Epithelial cell of proximal tubule (primary cell): ENCODE measurements at regions not wholly inside any gene's neighbourhood (a gene's known extent, or its start where the extent isn't known, plus 50 kb on each side); places are given as distances from the start of the nearest gene placed in this dataset.

Experiments used
- DNase-seq: peaks from one replicate; pipeline ENCODE4 v3.0.0-alpha.2; 2011; ENCODE audit warnings: low read depth
- H3K4me3 ChIP-seq: 2 replicates; pipeline ENCODE4 v1.5.1; 2011; ENCODE audit warnings: low read depth, mild to moderate bottlenecking, low read length
- TF ChIP-seq, protein P1 (sequence below): conservative IDR thresholded peaks from 2 replicates; pipeline ENCODE4 v1.5.1; 2012; ENCODE audit warnings: low read depth, mild to moderate bottlenecking, low read length

DNA sequence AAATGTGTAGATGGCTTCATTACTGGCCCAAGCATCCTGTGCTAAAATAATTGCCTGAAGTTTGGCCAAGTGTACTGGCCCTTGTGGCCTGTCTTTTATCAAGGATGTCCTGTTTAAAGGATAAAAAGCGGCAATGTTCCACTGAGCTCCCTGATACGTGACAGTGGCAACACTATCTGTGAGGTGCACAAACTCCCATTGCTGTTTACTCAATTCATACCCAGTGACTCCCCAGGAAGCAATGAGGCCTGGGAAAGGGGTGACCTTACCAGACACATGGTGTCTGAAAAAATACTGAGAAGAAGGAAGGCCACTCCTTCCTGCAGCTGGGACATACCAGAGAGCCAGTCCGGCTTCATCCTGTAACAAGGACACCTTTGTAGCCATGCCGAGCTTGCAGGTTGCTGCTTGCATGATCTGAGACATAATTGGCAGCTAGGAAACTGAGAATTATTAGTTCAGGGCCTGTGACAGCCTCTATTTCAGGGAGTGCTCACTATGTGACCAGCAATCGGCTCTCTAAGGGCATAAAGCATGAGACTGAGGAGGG lies 198.5 kb upstream of the LRATD1 start:
- no peak for DNase-seq
- TF ChIP-seq, protein P1, sequence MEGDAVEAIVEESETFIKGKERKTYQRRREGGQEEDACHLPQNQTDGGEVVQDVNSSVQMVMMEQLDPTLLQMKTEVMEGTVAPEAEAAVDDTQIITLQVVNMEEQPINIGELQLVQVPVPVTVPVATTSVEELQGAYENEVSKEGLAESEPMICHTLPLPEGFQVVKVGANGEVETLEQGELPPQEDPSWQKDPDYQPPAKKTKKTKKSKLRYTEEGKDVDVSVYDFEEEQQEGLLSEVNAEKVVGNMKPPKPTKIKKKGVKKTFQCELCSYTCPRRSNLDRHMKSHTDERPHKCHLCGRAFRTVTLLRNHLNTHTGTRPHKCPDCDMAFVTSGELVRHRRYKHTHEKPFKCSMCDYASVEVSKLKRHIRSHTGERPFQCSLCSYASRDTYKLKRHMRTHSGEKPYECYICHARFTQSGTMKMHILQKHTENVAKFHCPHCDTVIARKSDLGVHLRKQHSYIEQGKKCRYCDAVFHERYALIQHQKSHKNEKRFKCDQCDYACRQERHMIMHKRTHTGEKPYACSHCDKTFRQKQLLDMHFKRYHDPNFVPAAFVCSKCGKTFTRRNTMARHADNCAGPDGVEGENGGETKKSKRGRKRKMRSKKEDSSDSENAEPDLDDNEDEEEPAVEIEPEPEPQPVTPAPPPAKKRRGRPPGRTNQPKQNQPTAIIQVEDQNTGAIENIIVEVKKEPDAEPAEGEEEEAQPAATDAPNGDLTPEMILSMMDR: no peak
- H3K4me3 ChIP-seq: no peak overlapping the region

DNA sequence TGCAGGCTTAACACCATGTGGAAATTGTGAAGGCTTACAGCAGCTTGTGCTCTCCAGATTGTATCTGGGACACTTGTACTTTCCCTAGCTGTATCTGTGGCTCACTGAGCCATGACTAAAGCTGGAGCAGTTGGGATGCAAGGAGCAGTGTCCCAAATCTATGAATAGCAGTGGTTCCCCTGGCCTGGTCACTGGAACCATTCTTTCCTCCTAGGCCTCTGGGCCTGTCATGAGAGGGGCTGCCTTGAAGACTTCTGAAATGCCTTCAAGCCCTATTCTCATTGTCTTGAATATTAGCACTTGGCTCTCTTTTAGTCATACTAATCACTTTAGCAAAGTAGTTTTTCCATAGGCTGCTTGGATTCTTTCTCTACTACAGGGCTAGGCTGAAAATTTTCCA lies 186.8 kb upstream of the LRATD1 start:
- TF ChIP-seq, protein P1: no peak
- no peak for DNase-seq
- H3K4me3 ChIP-seq: no peak overlapping the region

DNA sequence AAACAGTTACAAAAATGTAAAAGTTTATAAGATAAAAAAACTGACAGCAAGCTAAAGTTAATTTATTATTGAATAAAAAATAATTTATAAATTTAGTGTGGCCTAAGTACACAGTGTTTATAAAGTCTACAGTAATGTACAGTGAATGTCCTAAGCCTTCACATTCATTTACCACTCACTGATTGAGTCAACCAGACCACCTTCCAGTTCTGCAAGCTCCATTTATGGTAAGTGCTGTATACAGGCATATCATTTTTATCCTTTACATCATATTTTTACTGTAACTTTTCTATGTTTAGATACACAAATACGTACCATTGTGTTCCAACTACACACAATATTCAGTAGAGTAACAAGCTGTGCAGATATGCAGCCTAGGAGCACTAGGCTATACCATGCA lies 184.2 kb upstream of the LRATD1 start:
- DNase-seq: no peak
- no peak overlapping the region for H3K4me3 ChIP-seq
- TF ChIP-seq, protein P1: no peak

DNA sequence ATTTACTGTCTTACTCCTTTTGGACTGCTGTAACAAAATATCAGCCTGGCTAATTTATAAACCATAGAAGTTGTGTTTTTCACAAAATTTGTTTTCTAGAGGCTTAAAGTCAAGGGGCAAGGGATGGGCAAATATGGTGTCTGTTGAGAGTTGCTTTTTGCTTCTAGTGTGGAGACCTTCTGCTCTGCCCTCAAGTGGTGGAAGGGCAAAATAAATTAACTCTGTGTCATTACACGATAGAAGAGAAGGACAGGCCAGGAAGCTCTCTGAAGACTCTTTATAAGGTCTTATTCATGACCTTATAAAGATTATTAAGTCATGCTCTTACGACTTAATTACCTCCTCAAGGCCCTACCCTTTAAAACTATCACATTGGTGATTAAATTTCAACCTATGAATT lies 181.2 kb upstream of the LRATD1 start:
- H3K4me3 ChIP-seq: no peak overlapping the region
- DNase-seq: no peak
- TF ChIP-seq, protein P1: peak; percentile 19

DNA sequence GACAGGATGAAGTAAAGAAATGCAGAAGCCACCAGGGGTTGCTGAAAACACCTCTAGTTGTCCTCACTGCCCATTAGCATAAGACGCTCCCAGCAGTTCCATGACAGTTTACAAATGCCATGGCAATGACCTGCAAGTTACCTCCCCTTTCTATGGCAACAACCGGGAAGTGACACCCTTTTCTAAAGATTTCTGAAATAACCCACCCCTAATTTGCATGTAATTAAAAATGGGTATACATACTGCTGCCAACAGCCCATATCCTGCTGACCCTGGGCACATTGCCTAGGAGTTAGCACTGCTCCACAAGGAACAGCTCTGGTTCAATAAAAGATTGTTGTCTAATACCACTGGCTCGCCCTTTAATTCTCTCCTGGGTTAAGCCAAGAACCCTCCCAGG lies 178.3 kb upstream of the LRATD1 start:
- DNase-seq: no peak
- TF ChIP-seq, protein P1: no peak
- no peak overlapping the region for H3K4me3 ChIP-seq

DNA sequence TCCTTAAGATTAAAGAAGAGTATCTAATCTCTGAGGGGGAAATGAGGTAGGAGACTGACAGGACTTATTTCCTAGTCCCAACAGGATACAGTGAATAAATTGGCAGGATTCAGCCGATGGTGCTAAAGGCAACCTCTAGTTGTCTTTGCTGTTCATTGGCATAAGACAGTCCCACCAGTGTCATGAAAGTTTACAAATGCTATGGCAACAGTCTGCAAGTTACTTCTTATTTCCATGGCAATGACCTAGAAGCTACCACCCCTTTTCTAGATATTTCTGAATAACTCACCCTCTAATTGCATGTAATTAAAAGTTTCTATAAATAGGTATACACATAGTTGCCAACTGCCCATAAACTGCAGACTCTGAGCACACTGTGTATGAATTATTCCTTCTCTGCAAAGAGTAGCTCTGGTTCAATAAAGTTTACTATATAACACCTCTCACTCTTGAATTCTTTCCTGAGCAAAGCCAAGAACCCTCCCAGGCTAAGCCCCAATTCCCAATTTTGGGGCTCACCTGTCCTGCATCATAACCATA lies 172.7 kb upstream of the LRATD1 start:
- TF ChIP-seq, protein P1: no peak
- H3K4me3 ChIP-seq: no peak overlapping the region
- DNase-seq: no peak

DNA sequence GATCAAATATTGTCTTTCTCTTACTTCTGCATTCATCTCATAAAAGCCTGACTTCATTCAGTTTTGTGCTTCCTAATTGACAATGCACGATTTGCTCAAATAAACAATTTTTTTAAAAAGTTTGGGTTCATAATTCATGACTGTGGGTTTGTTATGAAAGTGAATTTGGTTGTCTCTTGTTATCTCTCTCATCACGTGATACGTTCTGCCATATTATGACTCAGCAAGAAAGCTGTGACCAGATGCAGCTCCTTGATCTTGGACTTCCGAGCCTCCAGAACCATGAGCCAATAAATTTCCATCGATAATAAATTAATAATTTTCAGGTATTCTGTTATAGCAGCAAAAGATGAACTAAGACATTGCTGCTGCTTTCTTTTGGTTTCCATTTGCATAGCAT lies 156.5 kb upstream of the LRATD1 start:
- no peak for DNase-seq
- no peak overlapping the region for H3K4me3 ChIP-seq
- TF ChIP-seq, protein P1: no peak
